ENCODE measurements at regions not wholly inside any gene's neighbourhood (a gene's known extent, or its start where the extent isn't known, plus 50 kb on each side); places are given as distances from the start of the nearest gene placed in this dataset.

GRCh38 chr2:57881998-57882888 lies 164.4 kb upstream of the VRK2 start:
- Histone ChIP-seq H3K27me3 (no peaks in the 10 kb centered on the region), H3K4me1 (peaks cover 0 to 14% (median 7%) of the 10 kb centered on the region in 4 donors), H3K36me3 (no peaks in the 10 kb centered on the region), H3K4me3 (no peak overlapping the region), H3K27ac (no peak overlapping the region), H3K9me3 (no peaks in the 10 kb centered on the region)
- 40 to 70% methylated on average over 8 of the region's 8 CpGs for WGBS, 2 donors
- intact Hi-C loops (cut with DNase I) = no loop called here
- TF ChIP-seq CTCF (IDR thresholded peaks at IDR 0.05) = no peak
- no peak for TF ChIP-seq EP300 (IDR thresholded peaks at IDR 0.05)
- no peak for TF ChIP-seq POLR2A (IDR thresholded peaks at IDR 0.05)
- no peak for TF ChIP-seq POLR2AphosphoS5 (IDR thresholded peaks at IDR 0.05)
- DNase-seq = no peak

- Histone ChIP-seq H3K9me3 (no peaks in the 10 kb centered on the region), H3K27ac (no peak overlapping the region), H3K36me3 (no peaks in the 10 kb centered on the region), H3K4me1 (peaks cover 0 to 11% (median 7%) of the 10 kb centered on the region in 4 donors), H3K27me3 (no peaks in the 10 kb centered on the region), H3K4me3 (no peak overlapping the region)
- no peak for DNase-seq
- intact Hi-C loops (cut with DNase I) = no loop called here
- 59 to 75% methylated on average over 5 of the region's 5 CpGs for WGBS, 2 donors
- TF ChIP-seq POLR2AphosphoS5 (IDR thresholded peaks at IDR 0.05) (no peak), POLR2A (IDR thresholded peaks at IDR 0.05) (no peak), EP300 (IDR thresholded peaks at IDR 0.05) (no peak), CTCF (IDR thresholded peaks at IDR 0.05) (no peak)
Measured at GRCh38 chr2:57882895-57883515, 163.6 kb upstream of the VRK2 start.

- TF ChIP-seq EP300 (IDR thresholded peaks at IDR 0.05) = no peak
- TF ChIP-seq POLR2A (IDR thresholded peaks at IDR 0.05) = no peak
- no peak for TF ChIP-seq CTCF (IDR thresholded peaks at IDR 0.05)
- TF ChIP-seq POLR2AphosphoS5 (IDR thresholded peaks at IDR 0.05) = no peak
- Histone ChIP-seq H3K4me3 (no peak overlapping the region), H3K36me3 (no peaks in the 10 kb centered on the region), H3K4me1 (peaks cover 0 to 4% (median 0%) of the 10 kb centered on the region in 4 donors), H3K27me3 (no peaks in the 10 kb centered on the region), H3K9me3 (no peaks in the 10 kb centered on the region), H3K27ac (no peak overlapping the region)
- WGBS, 2 donors = 93 to 94% methylated on average over 1 of the region's 1 CpG
- intact Hi-C loops (cut with DNase I) = no loop called here
- DNase-seq = no peak
Measured at GRCh38 chr2:57884281-57884680, 162.3 kb upstream of the VRK2 start.

- H3K36me3 ChIP-seq = no peaks in the 10 kb centered on the region
- H3K27me3 ChIP-seq = no peaks in the 10 kb centered on the region
- peaks cover 0 to 4% (median 0%) of the 10 kb centered on the region in 4 donors for H3K4me1 ChIP-seq
- H3K9me3 ChIP-seq = no peaks in the 10 kb centered on the region
- DNase-seq = no peak
- H3K4me3 ChIP-seq = no peak overlapping the region
- H3K27ac ChIP-seq = no peak overlapping the region
- TF ChIP-seq POLR2A (IDR thresholded peaks at IDR 0.05) = no peak
- no peak for TF ChIP-seq EP300 (IDR thresholded peaks at IDR 0.05)
- no peak for TF ChIP-seq CTCF (IDR thresholded peaks at IDR 0.05)
- TF ChIP-seq POLR2AphosphoS5 (IDR thresholded peaks at IDR 0.05) = no peak
- intact Hi-C loops (cut with DNase I) = no loop called here
Measured at GRCh38 chr2:57885742-57886141, 160.9 kb upstream of the VRK2 start.
